C4-2B (cell line): ENCODE measurements at regions not wholly inside any gene's neighbourhood (a gene's known extent, or its start where the extent isn't known, plus 50 kb on each side); places are given as distances from the start of the nearest gene placed in this dataset.

Experiments
- H3K27ac ChIP-seq: fragments of 450-650 bp; 2 replicates; pipeline ENCODE4 v1.5.1; 2017
- ZFX ChIP-seq: fragments of 450-650 bp; IDR thresholded peaks from 2 replicates; pipeline ENCODE4 v1.6.1; 2017
- TF ChIP-seq, protein P1 (sequence below): fragments of 450-650 bp; conservative IDR thresholded peaks from 2 replicates; pipeline ENCODE4 v1.5.1; 2017; ENCODE audit warnings: mild to moderate bottlenecking

DNA sequence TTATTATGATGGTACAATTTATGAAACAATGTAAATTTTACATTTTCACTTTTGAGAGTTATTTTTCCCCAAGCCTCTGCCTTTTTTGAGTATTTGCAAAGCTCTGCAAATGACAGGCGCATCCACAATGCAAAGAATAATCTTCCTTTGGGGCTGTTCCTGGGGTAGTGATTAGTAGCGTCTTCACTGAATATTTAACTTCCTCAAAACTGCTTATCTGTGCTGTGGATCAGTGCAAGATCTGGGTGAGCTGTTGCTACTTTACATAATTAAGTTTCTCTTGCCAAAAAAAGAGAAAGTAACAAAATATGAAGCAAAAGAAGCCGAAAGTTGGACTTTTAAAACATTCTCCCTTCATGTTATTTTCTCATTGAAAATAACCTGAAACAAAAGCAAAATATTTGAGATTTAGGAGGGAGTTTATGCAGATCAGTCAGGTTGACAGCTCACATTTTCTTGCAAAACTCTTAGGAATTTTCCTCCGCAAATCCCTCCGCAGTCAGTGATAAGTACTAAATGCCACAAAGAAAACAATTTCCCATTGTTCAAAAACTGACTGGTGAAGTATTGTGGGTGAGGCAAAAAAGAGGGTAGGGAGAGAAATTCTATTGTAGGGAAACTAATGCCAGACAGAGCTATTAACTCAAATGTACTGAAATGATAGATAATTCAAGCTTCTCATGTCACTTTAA is 276.4 kb upstream of the B3GALT2 start:
- TF ChIP-seq, protein P1, sequence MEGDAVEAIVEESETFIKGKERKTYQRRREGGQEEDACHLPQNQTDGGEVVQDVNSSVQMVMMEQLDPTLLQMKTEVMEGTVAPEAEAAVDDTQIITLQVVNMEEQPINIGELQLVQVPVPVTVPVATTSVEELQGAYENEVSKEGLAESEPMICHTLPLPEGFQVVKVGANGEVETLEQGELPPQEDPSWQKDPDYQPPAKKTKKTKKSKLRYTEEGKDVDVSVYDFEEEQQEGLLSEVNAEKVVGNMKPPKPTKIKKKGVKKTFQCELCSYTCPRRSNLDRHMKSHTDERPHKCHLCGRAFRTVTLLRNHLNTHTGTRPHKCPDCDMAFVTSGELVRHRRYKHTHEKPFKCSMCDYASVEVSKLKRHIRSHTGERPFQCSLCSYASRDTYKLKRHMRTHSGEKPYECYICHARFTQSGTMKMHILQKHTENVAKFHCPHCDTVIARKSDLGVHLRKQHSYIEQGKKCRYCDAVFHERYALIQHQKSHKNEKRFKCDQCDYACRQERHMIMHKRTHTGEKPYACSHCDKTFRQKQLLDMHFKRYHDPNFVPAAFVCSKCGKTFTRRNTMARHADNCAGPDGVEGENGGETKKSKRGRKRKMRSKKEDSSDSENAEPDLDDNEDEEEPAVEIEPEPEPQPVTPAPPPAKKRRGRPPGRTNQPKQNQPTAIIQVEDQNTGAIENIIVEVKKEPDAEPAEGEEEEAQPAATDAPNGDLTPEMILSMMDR, result no peak
- no peak for TF ChIP-seq ZFX
- H3K27ac ChIP-seq, result no peak overlapping the region

DNA sequence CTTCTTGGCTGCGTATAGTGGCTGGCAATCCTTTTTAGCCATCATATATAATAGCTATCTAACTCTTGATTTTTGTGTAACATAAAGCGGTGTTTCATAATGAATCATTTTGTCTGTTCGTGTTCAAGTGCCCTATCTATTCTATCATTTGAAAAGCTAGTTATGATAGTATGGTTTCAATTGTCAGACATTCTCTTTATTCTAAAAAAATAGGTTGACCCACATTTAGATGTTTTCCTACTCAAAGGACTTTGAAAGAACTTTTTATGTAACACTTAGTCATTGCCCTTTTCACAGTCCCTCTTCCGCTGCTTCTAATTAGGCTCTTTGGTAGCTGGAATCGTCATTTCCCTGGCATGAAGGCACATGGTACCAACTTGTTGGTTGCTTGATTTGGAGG is 272.2 kb upstream of the B3GALT2 start:
- H3K27ac ChIP-seq, result no peak overlapping the region
- TF ChIP-seq, protein P1, result no peak
- no peak for TF ChIP-seq ZFX

DNA sequence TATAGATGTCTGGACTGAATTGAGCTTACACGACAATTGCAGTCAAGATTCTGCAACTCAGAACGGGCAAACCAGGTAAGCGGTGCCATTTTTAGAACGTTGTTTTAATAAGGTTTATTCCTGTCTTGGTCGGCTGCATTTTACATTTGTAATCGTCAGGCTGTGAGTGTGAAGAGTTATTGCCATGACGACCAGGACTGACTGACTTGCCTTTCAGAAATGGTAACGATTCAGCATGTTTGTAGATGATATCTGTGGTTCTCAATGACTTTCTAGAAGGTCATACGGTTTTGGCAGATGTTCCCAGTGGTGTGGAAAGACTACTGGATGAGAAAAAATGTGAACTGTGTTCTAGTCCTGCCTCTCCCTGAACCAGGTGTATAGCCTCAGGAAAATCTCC is 271.3 kb upstream of the B3GALT2 start:
- no peak for TF ChIP-seq ZFX
- TF ChIP-seq, protein P1, result no peak
- no peak overlapping the region for H3K27ac ChIP-seq

DNA sequence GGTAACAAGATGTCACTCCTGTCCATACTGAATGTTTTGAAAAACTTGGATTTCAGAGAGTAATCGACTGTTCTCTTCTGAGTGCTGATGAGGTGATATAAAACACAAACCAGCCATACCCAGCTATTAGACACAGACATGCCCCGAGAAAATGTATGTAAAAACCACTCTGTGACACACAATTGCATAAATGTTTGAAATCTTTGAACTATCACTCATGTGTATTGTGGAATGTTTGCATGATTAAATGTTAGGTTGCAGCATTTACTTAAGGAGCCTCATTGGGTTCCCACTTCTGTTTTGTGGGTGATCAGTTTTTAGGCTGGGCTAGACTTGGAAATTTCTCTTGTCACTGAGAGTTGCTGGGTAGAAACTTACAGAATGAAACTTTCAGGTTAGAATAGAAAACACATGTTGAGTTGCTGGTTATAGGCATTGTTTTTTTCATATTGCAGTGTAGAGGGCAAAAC is 270.4 kb upstream of the B3GALT2 start:
- H3K27ac ChIP-seq, result no peak overlapping the region
- TF ChIP-seq ZFX, result no peak
- TF ChIP-seq, protein P1, result no peak

DNA sequence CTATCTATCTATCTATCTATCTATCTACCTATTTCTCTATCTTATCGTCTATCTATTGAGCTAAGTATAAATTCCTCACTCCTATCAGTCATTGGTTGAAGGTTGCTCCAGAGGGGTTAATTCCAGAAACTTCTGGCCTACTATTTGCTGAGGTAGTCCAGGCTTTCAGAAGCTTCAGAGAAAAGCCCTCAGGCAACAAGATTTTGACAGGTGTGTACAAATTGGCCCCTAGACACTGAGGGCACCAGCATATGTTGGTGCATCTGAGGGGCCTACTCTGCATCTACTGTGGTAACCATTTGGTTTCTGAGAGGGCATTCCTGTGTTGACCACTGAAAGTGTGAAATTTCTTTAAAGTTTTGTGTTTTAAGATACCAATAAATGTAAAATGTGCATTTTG is 265.2 kb upstream of the B3GALT2 start:
- TF ChIP-seq, protein P1, result no peak
- TF ChIP-seq ZFX, result no peak
- no peak overlapping the region for H3K27ac ChIP-seq

DNA sequence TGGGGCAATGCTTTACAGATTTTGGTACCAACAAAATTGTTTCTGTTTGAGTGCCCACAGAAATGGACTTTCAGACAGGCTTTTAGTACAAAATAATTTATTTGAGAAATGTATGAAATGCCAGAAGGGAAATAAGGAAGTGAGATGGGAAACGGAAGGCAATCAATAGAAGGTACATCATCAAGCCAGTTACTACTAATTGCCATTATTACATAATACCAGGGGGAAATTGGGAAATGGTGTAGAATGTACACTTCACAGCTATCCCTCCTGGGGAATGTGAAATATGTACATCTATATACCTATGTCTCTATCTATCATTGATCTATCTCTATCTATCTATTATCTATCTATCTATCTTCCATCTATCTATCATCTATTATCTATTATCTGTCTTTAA is 264.6 kb upstream of the B3GALT2 start:
- no peak for TF ChIP-seq ZFX
- TF ChIP-seq, protein P1, result no peak

DNA sequence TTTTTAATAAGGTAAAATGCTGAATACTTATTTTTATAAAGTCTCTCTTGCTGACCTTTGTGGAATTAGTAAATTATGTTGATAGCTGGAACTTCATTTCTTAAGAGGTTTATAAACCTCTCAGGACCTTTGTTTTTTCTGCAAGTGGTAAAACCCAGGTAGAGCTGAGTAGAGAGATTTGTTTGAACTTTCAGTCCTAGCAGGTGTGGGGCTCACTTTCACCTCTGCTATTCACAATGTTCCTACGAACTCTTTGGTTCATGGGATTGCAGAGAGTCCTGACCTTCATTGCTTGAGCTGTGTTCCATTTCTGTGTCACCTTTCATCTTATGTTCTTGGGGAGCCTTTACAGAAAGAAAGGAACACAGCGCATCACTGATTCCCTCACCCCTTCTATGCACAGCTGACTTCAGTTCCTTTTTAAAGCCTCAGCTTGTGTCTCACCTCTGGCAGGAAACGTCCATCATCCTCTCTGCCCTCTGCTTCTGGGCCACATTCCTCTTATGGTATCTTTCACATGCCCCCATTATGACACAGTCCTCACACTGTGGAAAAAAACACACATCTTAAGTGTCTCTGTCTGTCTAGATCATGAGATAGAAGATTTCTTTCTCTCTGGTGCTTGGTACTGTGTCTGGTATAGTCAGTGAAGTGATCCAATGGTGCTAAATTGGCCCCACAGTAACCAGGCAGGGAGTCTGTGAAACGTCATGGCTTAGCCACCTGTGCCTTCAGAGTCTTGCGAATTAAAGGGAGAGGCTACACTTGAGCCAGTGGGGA is 262.5 kb upstream of the B3GALT2 start:
- H3K27ac ChIP-seq, result no peak overlapping the region
- no peak for TF ChIP-seq ZFX
- TF ChIP-seq, protein P1, result no peak

More for the DNA sequence above, 264.6 kb upstream of the B3GALT2 start:
- H3K27ac ChIP-seq, result no peak overlapping the region
